OCI-LY3 (cell line): ENCODE measurements at regions not wholly inside any gene's neighbourhood (a gene's known extent, or its start where the extent isn't known, plus 50 kb on each side); places are given as distances from the start of the nearest gene placed in this dataset.

Experiments used
- H2AFZ ChIP-seq: fragments of 200-600, 300-600 bp; shearing (Covaris generic); 2 replicates; pipeline ENCODE4 v1.6.0; 2014; ENCODE audit warnings: antibody characterized with exemption, low read depth, low read length
- H3K27ac ChIP-seq: fragments of 200-600, 300-600 bp; sonication (generic); 2 replicates; pipeline ENCODE4 v1.5.1; 2014; ENCODE audit warnings: mild to moderate bottlenecking, low read length, moderate library complexity, mixed read lengths
- H3K27me3 ChIP-seq: fragments of 200-600, 300-600 bp; sonication (generic); 2 replicates; pipeline ENCODE4 v1.6.1; 2014; ENCODE audit warnings: low read depth, low read length, mixed read lengths
- H3K36me3 ChIP-seq: fragments of 200-600, 300-600 bp; sonication (generic); replicated peaks from 2 replicates; pipeline ENCODE3; 2014; ENCODE audit warnings: low read depth, low read length, mixed read lengths
- H3K4me1 ChIP-seq: fragments of 300-600, 200-600 bp; sonication (generic); 2 replicates; pipeline ENCODE4 v1.6.1; 2014; ENCODE audit warnings: low read length, mixed read lengths
- H3K4me2 ChIP-seq: fragments of 200-600, 300-600 bp; sonication (generic); 2 replicates; pipeline ENCODE4 v1.6.1; 2014; ENCODE audit warnings: low read length, mixed read lengths
- H3K4me3 ChIP-seq: fragments of 300-600, 200-600 bp; sonication (generic); 2 replicates; pipeline ENCODE4 v1.5.1; 2014; ENCODE audit warnings: antibody characterized with exemption, mild to moderate bottlenecking, low read length, moderate library complexity
- H3K79me2 ChIP-seq: fragments of 300-600, 200-600 bp; shearing (Covaris generic); 2 replicates; pipeline ENCODE4 v1.6.1; 2014; ENCODE audit warnings: mild to moderate bottlenecking, low read length, mixed read lengths
- H3K9ac ChIP-seq: fragments of 300-600, 200-600 bp; shearing (Covaris generic); 2 replicates; pipeline ENCODE4 v1.6.0; 2014; ENCODE audit warnings: mild to moderate bottlenecking, low read length, moderate library complexity
- H3K9me3 ChIP-seq: fragments of 200-600, 300-600 bp; shearing (Covaris generic); 2 replicates; pipeline ENCODE4 v1.6.1; 2014; ENCODE audit warnings: low read length, mixed read lengths; ENCODE audit not compliant: insufficient read depth
- H4K20me1 ChIP-seq: fragments of 200-600, 300-600 bp; sonication (generic); 2 replicates; pipeline ENCODE4 v1.6.1; 2016; ENCODE audit warnings: low read length, mixed read lengths; ENCODE audit not compliant: insufficient read depth
- CTCF ChIP-seq: fragments of 200-600, 300-600 bp; sonication (generic); IDR thresholded peaks from 2 replicates; pipeline ENCODE4 v1.5.1; 2014; ENCODE audit warnings: antibody characterized with exemption, low read length, low read depth
- EZH2phosphoT487 ChIP-seq: fragments of 200-600 bp; shearing (Covaris generic); IDR thresholded peaks from 2 replicates; pipeline ENCODE4 v1.6.1; 2018; ENCODE audit warnings: antibody characterized with exemption, mixed run types, low read depth

- TF ChIP-seq EZH2phosphoT487 (no peak), CTCF (no peak)
- Histone ChIP-seq H3K79me2 (no peaks in the 10 kb centered on the region), H3K4me3 (peak overlapping the region; percentile 77), H3K27me3 (peaks cover 83% of the 10 kb centered on the region), H3K9me3 (no peaks in the 10 kb centered on the region), H2AFZ (0 out of 2 replicates have a peak overlapping the region, but pooled peaks have one; percentile 14), H3K4me2 (peak overlapping the region; percentile 95), H3K9ac (peak overlapping the region; percentile 41; the same call in 1 of the 2 replicates), H3K4me1 (peaks cover 53% of the 10 kb centered on the region), H4K20me1 (peaks cover 31% of the 10 kb centered on the region), H3K36me3 (no peaks in the 10 kb centered on the region), H3K27ac (no peak overlapping the region)
Measured at GRCh38 chr3:72099326-72100079, 314.6 kb upstream of the PROK2 start.

GRCh38 chr3:72097053-72097452, 312.1 kb upstream of the PROK2 start:
- no peak overlapping the region for H3K4me2 ChIP-seq
- no peak overlapping the region for H3K4me3 ChIP-seq
- no peak overlapping the region for H3K9ac ChIP-seq

GRCh38 chr3:72095521-72095920, 310.6 kb upstream of the PROK2 start:
- Histone ChIP-seq H3K27me3 (peaks cover 93% of the 10 kb centered on the region), H3K79me2 (no peaks in the 10 kb centered on the region), H3K4me3 (no peak overlapping the region), H2AFZ (no peak overlapping the region), H3K4me2 (no peak overlapping the region), H4K20me1 (peaks cover 41% of the 10 kb centered on the region), H3K27ac (no peak overlapping the region), H3K36me3 (no peaks in the 10 kb centered on the region), H3K9me3 (no peaks in the 10 kb centered on the region), H3K9ac (no peak overlapping the region), H3K4me1 (peaks cover 38% of the 10 kb centered on the region)
- TF ChIP-seq EZH2phosphoT487 = no peak

More at GRCh38 chr3:72097053-72097452, 312.1 kb upstream of the PROK2 start:
- Histone ChIP-seq H3K27ac (no peak overlapping the region), H4K20me1 (peaks cover 39% of the 10 kb centered on the region), H2AFZ (no peak overlapping the region), H3K27me3 (peaks cover 87% of the 10 kb centered on the region), H3K79me2 (no peaks in the 10 kb centered on the region), H3K9me3 (no peaks in the 10 kb centered on the region), H3K36me3 (no peaks in the 10 kb centered on the region), H3K4me1 (peaks cover 53% of the 10 kb centered on the region)
- TF ChIP-seq EZH2phosphoT487 (no peak), CTCF (no peak)

- Histone ChIP-seq H3K79me2 (no peaks in the 10 kb centered on the region), H4K20me1 (peaks cover 46% of the 10 kb centered on the region), H3K36me3 (no peaks in the 10 kb centered on the region), H3K27me3 (peaks cover 96% of the 10 kb centered on the region), H3K4me1 (peaks cover 22% of the 10 kb centered on the region), H2AFZ (no peak overlapping the region), H3K4me3 (no peak overlapping the region), H3K4me2 (no peak overlapping the region), H3K27ac (no peak overlapping the region), H3K9ac (no peak overlapping the region), H3K9me3 (no peaks in the 10 kb centered on the region)
- no peak for TF ChIP-seq EZH2phosphoT487
- TF ChIP-seq CTCF = no peak
Measured at GRCh38 chr3:72093992-72094334, 309.0 kb upstream of the PROK2 start.
